WERI-Rb-1 (cell line): ENCODE measurements at regions not wholly inside any gene's neighbourhood (a gene's known extent, or its start where the extent isn't known, plus 50 kb on each side); places are given as distances from the start of the nearest gene placed in this dataset.
"Not testable (repeated sequence)": the region's sequence is repeated elsewhere in the genome, so short reads cannot be mapped to it uniquely, and the experiment has no call there.

ENCODE experiments used
- DNase-seq: peaks from one replicate; pipeline ENCODE4 v3.0.0-alpha.2; 2020
- H3K27ac ChIP-seq: fragments of 250-450 bp; sonication (Bioruptor Pico); 2 replicates; pipeline ENCODE4 v1.5.1; 2020; ENCODE audit warnings: mild to moderate bottlenecking, moderate library complexity
- H3K27me3 ChIP-seq: fragments of 250-450 bp; sonication (Bioruptor Pico); 2 replicates; pipeline ENCODE4 v1.5.1; 2021; ENCODE audit warnings: mild to moderate bottlenecking, low read depth, moderate library complexity; ENCODE audit not compliant: insufficient read depth, severe bottlenecking
- H3K36me3 ChIP-seq: fragments of 250-450 bp; sonication (Bioruptor Pico); 2 replicates; pipeline ENCODE4 v1.5.1; 2020; ENCODE audit warnings: mild to moderate bottlenecking, moderate library complexity
- H3K4me3 ChIP-seq: 2 replicates; pipeline ENCODE4 v1.5.1; 2011; ENCODE audit warnings: low read depth, mild to moderate bottlenecking, control low read depth, low read length
- H3K9me3 ChIP-seq: fragments of 250-450 bp; sonication (Bioruptor Pico); 2 replicates; pipeline ENCODE4 v1.5.1; 2021; ENCODE audit warnings: mild to moderate bottlenecking, moderate library complexity; ENCODE audit not compliant: severe bottlenecking
- TF ChIP-seq, protein P1 (sequence below): IDR thresholded peaks from 2 replicates; pipeline ENCODE4 v1.5.1; 2011; ENCODE audit warnings: low read depth, mild to moderate bottlenecking, control low read depth, inconsistent platforms, low read length

DNA sequence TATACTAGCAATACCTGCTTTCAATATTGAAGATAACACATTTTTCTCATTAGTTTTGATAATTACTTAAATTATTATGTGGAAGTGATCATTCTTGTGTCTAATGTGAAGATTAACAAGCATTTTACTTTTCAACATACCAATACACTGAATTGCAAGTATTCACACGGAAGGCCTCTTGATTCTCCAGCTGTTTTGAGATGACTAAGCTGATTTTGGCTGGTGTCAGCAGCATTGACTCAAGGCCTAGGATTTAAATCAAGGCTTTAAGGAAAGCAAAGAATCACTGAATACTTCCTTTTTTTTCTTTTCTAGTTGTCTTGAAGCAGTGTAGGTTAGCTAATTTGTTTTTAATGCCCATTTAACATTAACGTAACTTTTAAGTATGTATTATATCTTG, 373.7 kb downstream of the SRGAP2C start:
- H3K9me3 ChIP-seq = no peaks in the 10 kb centered on the region
- no peaks in the 10 kb centered on the region for H3K27me3 ChIP-seq
- DNase-seq = no peak
- no peaks in the 10 kb centered on the region for H3K36me3 ChIP-seq
- TF ChIP-seq, protein P1, sequence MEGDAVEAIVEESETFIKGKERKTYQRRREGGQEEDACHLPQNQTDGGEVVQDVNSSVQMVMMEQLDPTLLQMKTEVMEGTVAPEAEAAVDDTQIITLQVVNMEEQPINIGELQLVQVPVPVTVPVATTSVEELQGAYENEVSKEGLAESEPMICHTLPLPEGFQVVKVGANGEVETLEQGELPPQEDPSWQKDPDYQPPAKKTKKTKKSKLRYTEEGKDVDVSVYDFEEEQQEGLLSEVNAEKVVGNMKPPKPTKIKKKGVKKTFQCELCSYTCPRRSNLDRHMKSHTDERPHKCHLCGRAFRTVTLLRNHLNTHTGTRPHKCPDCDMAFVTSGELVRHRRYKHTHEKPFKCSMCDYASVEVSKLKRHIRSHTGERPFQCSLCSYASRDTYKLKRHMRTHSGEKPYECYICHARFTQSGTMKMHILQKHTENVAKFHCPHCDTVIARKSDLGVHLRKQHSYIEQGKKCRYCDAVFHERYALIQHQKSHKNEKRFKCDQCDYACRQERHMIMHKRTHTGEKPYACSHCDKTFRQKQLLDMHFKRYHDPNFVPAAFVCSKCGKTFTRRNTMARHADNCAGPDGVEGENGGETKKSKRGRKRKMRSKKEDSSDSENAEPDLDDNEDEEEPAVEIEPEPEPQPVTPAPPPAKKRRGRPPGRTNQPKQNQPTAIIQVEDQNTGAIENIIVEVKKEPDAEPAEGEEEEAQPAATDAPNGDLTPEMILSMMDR = no peak
- H3K27ac ChIP-seq = no peak overlapping the region
- no peak overlapping the region for H3K4me3 ChIP-seq

DNA sequence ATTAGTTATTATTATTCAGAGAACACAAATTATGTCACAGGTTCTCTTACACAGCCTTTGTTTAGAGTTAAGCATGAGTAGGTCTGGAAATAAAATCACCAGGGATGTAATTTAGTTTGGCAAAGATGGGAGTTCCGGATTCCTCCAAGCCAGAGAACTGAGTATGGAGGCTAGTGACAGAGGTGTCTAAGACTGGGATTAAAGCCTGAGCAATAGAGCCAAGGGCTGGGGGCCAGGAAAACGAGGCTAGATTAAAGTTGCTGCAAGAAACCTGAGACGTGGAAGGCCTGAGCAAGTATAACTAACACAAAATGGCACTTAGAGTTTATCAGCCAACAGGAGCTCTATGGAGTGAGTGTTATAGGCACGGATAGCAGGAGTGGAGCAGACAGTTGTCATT, 381.6 kb downstream of the SRGAP2C start:
- TF ChIP-seq, protein P1 = no peak
- H3K36me3 ChIP-seq = no peaks in the 10 kb centered on the region
- H3K27ac ChIP-seq = no peak overlapping the region
- no peak overlapping the region for H3K4me3 ChIP-seq
- DNase-seq = no peak
- no peaks in the 10 kb centered on the region for H3K27me3 ChIP-seq
- no peaks in the 10 kb centered on the region for H3K9me3 ChIP-seq

DNA sequence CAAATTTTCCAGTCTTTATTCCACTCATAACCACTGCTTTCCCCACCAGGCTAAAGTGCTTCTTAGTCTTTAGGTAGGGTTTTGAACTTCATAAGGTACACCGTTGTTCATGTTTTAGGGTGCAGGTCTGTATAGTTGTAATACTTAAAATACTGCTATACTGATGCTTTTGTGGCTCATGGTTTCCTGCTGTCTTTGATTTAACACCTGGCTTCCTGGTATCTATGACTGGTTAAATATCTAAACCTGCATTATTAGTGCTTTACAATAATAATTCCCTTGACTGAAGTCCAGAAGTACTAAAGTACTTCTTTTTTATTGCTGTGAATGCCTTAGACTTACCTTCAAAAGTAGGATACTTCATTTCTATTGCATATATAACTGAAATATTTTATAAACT, 384.7 kb downstream of the SRGAP2C start:
- Histone ChIP-seq H3K27ac (no peak overlapping the region), H3K9me3 (no peaks in the 10 kb centered on the region), H3K36me3 (no peaks in the 10 kb centered on the region), H3K4me3 (no peak overlapping the region), H3K27me3 (peaks cover 7% of the 10 kb centered on the region)
- TF ChIP-seq, protein P1 = no peak
- DNase-seq = no peak

DNA sequence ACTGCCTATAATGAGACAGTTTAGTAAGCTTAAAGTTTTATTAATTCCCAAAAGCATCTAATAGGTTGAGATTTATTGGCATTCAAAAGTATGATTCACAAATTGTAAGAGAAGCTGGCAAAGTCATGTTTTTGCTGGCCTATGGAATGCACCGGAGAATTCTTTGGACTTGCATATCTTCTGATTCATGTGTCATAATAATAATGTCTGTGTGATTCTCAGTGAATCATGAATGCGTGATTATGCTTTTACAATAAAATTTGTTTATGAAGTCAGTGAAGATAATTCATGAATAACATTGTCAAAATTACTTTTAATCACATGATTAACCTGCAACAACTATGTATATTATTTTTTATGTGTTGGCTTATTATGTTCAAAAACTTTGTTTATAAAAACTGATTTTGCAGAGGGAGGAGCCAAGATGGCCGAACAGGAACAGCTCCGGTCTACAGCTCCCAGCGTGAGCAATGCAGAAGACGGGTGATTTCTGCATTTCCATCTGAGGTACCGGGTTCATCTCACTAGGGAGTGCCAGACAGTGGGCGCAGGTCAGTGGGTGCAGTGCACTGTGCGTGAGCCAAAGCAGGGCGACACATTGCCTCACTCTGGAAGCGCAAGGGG, 389.2 kb downstream of the SRGAP2C start:
- DNase-seq, H3K27me3 ChIP-seq, H3K4me3 ChIP-seq, H3K27ac ChIP-seq, H3K9me3 ChIP-seq, H3K36me3 ChIP-seq: not testable (repeated sequence)

DNA sequence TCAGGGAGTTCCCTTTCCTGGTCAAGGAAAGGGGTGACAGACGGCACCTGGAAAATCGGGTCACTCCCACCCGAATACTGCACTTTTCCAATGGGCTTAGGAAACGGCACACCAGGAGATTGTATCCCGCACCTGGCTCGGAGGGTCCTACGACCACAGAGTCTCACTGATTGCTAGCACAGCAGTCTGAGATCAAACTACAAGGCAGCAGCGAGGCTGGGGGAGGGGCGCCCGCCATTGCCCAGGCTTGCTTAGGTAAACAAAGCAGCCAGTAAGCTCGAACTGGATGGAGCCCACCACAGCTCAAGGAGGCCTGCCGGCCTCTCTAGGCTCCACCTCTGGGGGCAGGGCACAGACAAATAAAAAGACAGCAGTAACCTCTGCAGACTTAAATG, 389.7 kb downstream of the SRGAP2C start:
- H3K4me3 ChIP-seq, DNase-seq, H3K9me3 ChIP-seq, H3K27ac ChIP-seq, H3K36me3 ChIP-seq, H3K27me3 ChIP-seq: not testable (repeated sequence)

DNA sequence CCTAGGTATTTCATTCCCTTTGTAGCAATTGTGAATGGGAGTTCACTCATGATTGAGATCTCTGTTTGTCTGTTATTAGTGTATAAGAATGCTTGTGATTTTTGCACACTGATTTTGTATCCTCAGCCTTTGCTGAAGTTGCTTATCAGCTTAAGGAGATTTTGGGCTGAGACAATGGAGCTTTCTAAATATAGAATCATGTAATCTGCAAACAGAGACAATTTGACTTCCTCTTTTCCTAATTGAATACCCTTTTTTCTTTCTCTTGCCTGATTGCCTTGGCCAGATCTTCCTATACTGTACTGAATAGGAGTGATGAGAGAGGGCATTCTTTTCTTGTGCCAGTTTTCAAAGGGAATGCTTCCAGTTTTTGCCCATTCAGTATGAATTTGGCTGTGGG, 398.1 kb downstream of the SRGAP2C start:
- H3K36me3 ChIP-seq, H3K27ac ChIP-seq, H3K4me3 ChIP-seq, DNase-seq, H3K27me3 ChIP-seq, H3K9me3 ChIP-seq: not testable (repeated sequence)

DNA sequence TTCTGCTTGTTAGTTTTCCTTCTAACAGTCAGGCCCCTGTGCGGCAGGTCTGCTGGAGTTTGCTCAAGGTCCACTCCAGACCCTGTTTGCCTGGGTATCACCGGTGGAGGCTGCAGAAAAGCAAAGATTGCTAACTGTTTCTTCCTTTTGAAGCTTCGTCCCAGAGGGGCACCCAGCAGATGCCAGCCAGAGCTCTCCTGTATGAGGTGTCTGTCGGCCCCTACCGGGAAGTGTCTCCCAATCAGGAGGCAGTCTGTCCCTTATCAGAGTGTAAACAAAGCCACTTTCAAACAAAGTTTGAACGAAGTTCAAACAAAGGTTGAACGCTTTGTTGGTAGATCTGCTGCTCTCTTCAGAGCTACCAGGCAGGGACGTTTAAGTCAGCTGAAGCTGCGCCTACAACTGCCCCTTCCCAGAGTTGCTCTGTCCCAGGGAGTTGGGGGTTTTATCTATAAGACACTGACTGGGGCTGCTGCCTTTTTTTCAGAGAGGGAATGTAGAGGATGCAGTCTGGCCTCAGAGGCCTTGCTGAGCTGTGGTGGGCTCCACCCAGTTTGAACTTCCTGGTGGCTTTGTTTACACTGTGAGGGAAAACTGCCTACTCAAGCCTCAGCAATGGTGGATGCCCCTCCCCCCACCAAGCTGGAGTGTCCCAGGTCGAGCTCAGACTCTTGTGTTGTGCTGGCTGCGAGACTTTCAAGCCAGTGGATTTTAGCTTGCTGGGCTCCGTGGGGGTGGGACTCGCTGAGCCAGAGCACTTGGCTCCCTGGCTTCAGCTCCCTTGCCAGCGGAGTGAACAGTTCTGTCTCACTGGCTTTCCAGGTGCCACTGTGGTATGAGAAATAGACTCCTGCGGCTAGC, 401.8 kb downstream of the SRGAP2C start:
- no peaks in the 10 kb centered on the region for H3K36me3 ChIP-seq
- no peaks in the 10 kb centered on the region for H3K9me3 ChIP-seq
- H3K4me3 ChIP-seq = no peak overlapping the region
- TF ChIP-seq, protein P1 = no peak
- peaks cover 36% of the 10 kb centered on the region for H3K27me3 ChIP-seq
- DNase-seq = no peak
- H3K27ac ChIP-seq = no peak overlapping the region
